DOHH2 (cell line): ENCODE measurements at regions not wholly inside any gene's neighbourhood (a gene's known extent, or its start where the extent isn't known, plus 50 kb on each side); places are given as distances from the start of the nearest gene placed in this dataset.
"Not testable (repeated sequence)": the region's sequence is repeated elsewhere in the genome, so short reads cannot be mapped to it uniquely, and the experiment has no call there.

Experiments used
- H3F3A ChIP-seq: fragments of 200-600 bp; sonication (generic), shearing (Covaris generic); 2 replicates; pipeline ENCODE4 v1.6.0; 2016; ENCODE audit warnings: antibody characterized with exemption, mild to moderate bottlenecking; ENCODE audit not compliant: control insufficient read depth, insufficient read depth
- H3K27ac ChIP-seq: fragments of 200-600 bp; sonication (generic); 2 replicates; pipeline ENCODE4 v1.5.1; 2014; ENCODE audit warnings: low read depth, mild to moderate bottlenecking, low read length, moderate library complexity
- H3K27me3 ChIP-seq: fragments of 200-600 bp; sonication (generic); 2 replicates; pipeline ENCODE4 v1.6.1; 2014; ENCODE audit warnings: mild to moderate bottlenecking, low read length, mixed read lengths; ENCODE audit not compliant: control insufficient read depth
- H3K36me3 ChIP-seq: fragments of 200-600 bp; sonication (generic); 2 replicates; pipeline ENCODE4 v1.6.1; 2014; ENCODE audit warnings: mild to moderate bottlenecking, low read length, moderate library complexity, mixed read lengths; ENCODE audit not compliant: control insufficient read depth
- H3K4me1 ChIP-seq: fragments of 200-600 bp; sonication (generic); 2 replicates; pipeline ENCODE4 v1.6.1; 2014; ENCODE audit warnings: mild to moderate bottlenecking, low read length, mixed read lengths; ENCODE audit not compliant: control insufficient read depth
- H3K4me2 ChIP-seq: fragments of 200-600 bp; sonication (generic); 2 replicates; pipeline ENCODE4 v1.6.0; 2014; ENCODE audit warnings: mild to moderate bottlenecking, low read length, moderate library complexity
- H3K4me3 ChIP-seq: fragments of 200-600 bp; sonication (generic); 2 replicates; pipeline ENCODE4 v1.5.1; 2014; ENCODE audit warnings: mild to moderate bottlenecking, low read length, mixed read lengths
- H3K79me2 ChIP-seq: fragments of 200-600 bp; sonication (generic); 2 replicates; pipeline ENCODE4 v1.6.1; 2014; ENCODE audit warnings: mild to moderate bottlenecking, low read length, mixed read lengths; ENCODE audit not compliant: control insufficient read depth
- H3K9me2 ChIP-seq: fragments of 200-600 bp; sonication (generic); replicated peaks from 2 replicates; pipeline ENCODE4 v1.6.1; 2014; ENCODE audit warnings: mild to moderate bottlenecking, low read length, mixed read lengths; ENCODE audit not compliant: control insufficient read depth
- H3K9me3 ChIP-seq: fragments of 200-600 bp; sonication (generic); 2 replicates; pipeline ENCODE4 v1.6.1; 2014; ENCODE audit warnings: antibody characterized with exemption, low read length, mixed read lengths; ENCODE audit not compliant: control insufficient read depth, insufficient read depth
- H4K20me1 ChIP-seq: fragments of 200-600 bp; sonication (generic); 2 replicates; pipeline ENCODE4 v1.6.0; 2014; ENCODE audit warnings: low read depth, mild to moderate bottlenecking, antibody characterized with exemption, low read length, moderate library complexity; ENCODE audit not compliant: control insufficient read depth, insufficient read depth
- CTCF ChIP-seq: fragments of 200-600 bp; sonication (generic); IDR thresholded peaks from one replicate; pipeline ENCODE4 v1.5.1; 2014; ENCODE audit warnings: antibody characterized with exemption, mild to moderate bottlenecking, low read depth, low read length; ENCODE audit not compliant: poor library complexity, severe bottlenecking
- EZH2phosphoT487 ChIP-seq: fragments of 200-600 bp; sonication (generic); IDR thresholded peaks from 2 replicates; pipeline ENCODE4 v1.6.1; 2017; ENCODE audit warnings: borderline replicate concordance, mild to moderate bottlenecking, antibody characterized with exemption, low read length, moderate library complexity, mixed read lengths

GRCh38 chr10:6833458-6834011 lies 253.5 kb upstream of the PRKCQ start:
- no peaks in the 10 kb centered on the region for H4K20me1 ChIP-seq
- no peaks in the 10 kb centered on the region for H3K4me1 ChIP-seq
- H3K79me2 ChIP-seq = no peaks in the 10 kb centered on the region
- H3K27me3 ChIP-seq = no peaks in the 10 kb centered on the region
- TF ChIP-seq CTCF (no peak), EZH2phosphoT487 (no peak)
- H3K9me2 ChIP-seq = no peaks in the 10 kb centered on the region
- H3K9me3 ChIP-seq = no peaks in the 10 kb centered on the region
- no peak overlapping the region for H3K4me3 ChIP-seq
- no peak overlapping the region for H3K4me2 ChIP-seq
- H3F3A ChIP-seq = peaks cover 11% of the 10 kb centered on the region
- no peaks in the 10 kb centered on the region for H3K36me3 ChIP-seq
- H3K27ac ChIP-seq = no peak overlapping the region

GRCh38 chr10:6830981-6831380 lies 250.9 kb upstream of the PRKCQ start:
- H3K27ac ChIP-seq, H3K9me2 ChIP-seq, H3K79me2 ChIP-seq, H3K9me3 ChIP-seq, H3K27me3 ChIP-seq, H4K20me1 ChIP-seq, H3F3A ChIP-seq, H3K4me3 ChIP-seq, H3K4me2 ChIP-seq, H3K36me3 ChIP-seq, H3K4me1 ChIP-seq: not testable (repeated sequence)

GRCh38 chr10:6824793-6825192 lies 244.7 kb upstream of the PRKCQ start:
- H3K79me2 ChIP-seq, H3K27me3 ChIP-seq, H3K27ac ChIP-seq, H3K4me1 ChIP-seq, H3K9me3 ChIP-seq, H4K20me1 ChIP-seq, H3K9me2 ChIP-seq, H3K4me2 ChIP-seq, H3F3A ChIP-seq, H3K4me3 ChIP-seq, H3K36me3 ChIP-seq: not testable (repeated sequence)

GRCh38 chr10:6823770-6824169 lies 243.7 kb upstream of the PRKCQ start:
- no peaks in the 10 kb centered on the region for H3K9me3 ChIP-seq
- H3K27me3 ChIP-seq = no peaks in the 10 kb centered on the region
- H3K4me3 ChIP-seq = no peak overlapping the region
- no peaks in the 10 kb centered on the region for H3K36me3 ChIP-seq
- no peaks in the 10 kb centered on the region for H3K79me2 ChIP-seq
- H3K27ac ChIP-seq = no peak overlapping the region
- no peak overlapping the region for H3K4me2 ChIP-seq
- H3F3A ChIP-seq = no peaks in the 10 kb centered on the region
- no peak for TF ChIP-seq CTCF
- TF ChIP-seq EZH2phosphoT487 = no peak
- no peaks in the 10 kb centered on the region for H3K9me2 ChIP-seq
- no peaks in the 10 kb centered on the region for H3K4me1 ChIP-seq
- H4K20me1 ChIP-seq = no peaks in the 10 kb centered on the region
